Adrenal gland (tissue), 9 donors: ENCODE measurements at regions not wholly inside any gene's neighbourhood (a gene's known extent, or its start where the extent isn't known, plus 50 kb on each side); places are given as distances from the start of the nearest gene placed in this dataset.

Source experiments
- DNase-seq, 7 donors: peaks; one replicate each; pipeline ENCODE4 v3.0.0-alpha.2; 2019 to 2020
- H3K27ac ChIP-seq, 5 donors: fragments of 200-600 bp; sonication (generic) in 4 of 5; 1 replicate in 3 of 5; 2 replicates in 2 of 5; pipeline versions ENCODE4 v1.5.1 to v1.8.0; 2016 to 2020; ENCODE audit warnings: mild to moderate bottlenecking in 1 of 5
- H3K27me3 ChIP-seq: fragments of 200-600 bp; 2 replicates; pipeline ENCODE4 v1.8.0; 2021
- H3K36me3 ChIP-seq, 2 donors: fragments of 200-600 bp; replicated peaks in 1 of 2; 1 replicate in 1 of 2; 2 replicates in 1 of 2; pipeline versions ENCODE4 v1.5.1 to v1.8.0; 2018 to 2022
- H3K4me1 ChIP-seq, 2 donors: fragments of 200-600 bp; replicated peaks in 1 of 2; 1 replicate in 1 of 2; 2 replicates in 1 of 2; pipeline versions ENCODE4 v1.5.1 to v1.8.0; 2018 to 2021
- H3K4me3 ChIP-seq, 4 donors: fragments of 200-600 bp; sonication (generic) in 3 of 4; one replicate each; pipeline ENCODE4 v1.5.1; 2016 to 2018
- H3K9me3 ChIP-seq, 3 donors: fragments of 200-600 bp; sonication (generic) in 1 of 3; replicated peaks in 1 of 3; 1 replicate in 2 of 3; 2 replicates in 1 of 3; pipeline versions ENCODE4 v1.5.1 to v1.8.0; 2016 to 2021
- POLR2A ChIP-seq, 2 donors: fragments of 450-650 bp; IDR thresholded peaks; one replicate each; pipeline ENCODE4 v1.6.1; 2017; ENCODE audit warnings: antibody characterized with exemption in 2 of 2, mild to moderate bottlenecking in 2 of 2, moderate library complexity in 1 of 2
- WGBS, 4 donors: extraction: QIAGEN DNeasy Blood & Tissue Kit in 2 of 4; methylation state at CpG; one replicate each; pipeline versions ENCODE4 v1.1.5 to v1.1.7; 2013 to 2017; 5-methylcytosine and 5-hydroxymethylcytosine counted together
- intact Hi-C, 2 donors: fragments of 100-400 bp; cut with DNase I; formaldehyde crosslinking; loops; one replicate each; pipeline versions ENCODE4 v1.14.1 to v1.15.0; 2022 to 2023
- TF ChIP-seq, protein P1 (sequence below), 6 experiments: fragments of 450-650 bp in 4 of 6; fragments of 200-600 bp in 2 of 6; sonication (generic) in 1 of 6; IDR thresholded peaks; 1 replicate in 5 of 6; 2 replicates in 1 of 6; pipeline versions ENCODE4 v1.5.1 to v1.8.0; 2016 to 2021; ENCODE audit warnings: antibody characterized with exemption in 6 of 6, mild to moderate bottlenecking in 2 of 6, moderate library complexity in 1 of 6
- donor health status: healthy with polysubstance abuse.
- donor health status: Bipolar disorder and iron deficiency.
- donor health status: DM: yes; HTN: yes; CAD: no.
- donor health status: DM: no; HTN: no; CAD: no.
- donor health status: DM: no; HTN: no; CAD: no.

DNA sequence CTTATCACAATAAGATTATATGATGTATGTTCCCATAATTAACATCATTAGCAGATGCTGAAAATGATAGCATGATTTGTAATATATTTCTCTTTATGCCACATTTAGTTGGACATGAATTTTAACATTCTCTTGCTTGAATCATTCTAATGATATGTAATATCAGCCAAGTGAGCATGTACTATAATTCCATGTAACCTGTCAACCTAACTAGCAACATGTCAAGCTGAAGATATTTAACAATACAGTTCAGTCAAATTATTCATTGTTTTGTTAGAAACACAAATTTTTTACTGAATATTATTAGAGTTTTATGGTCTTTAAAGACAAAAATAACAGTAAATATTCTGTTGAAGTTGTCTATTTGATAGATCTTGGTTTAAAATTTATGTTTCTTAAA lies 920.4 kb upstream of the PCDH10 start:
- H3K36me3 ChIP-seq, result no peaks in the 10 kb centered on the region
- no peak for TF ChIP-seq POLR2A (IDR thresholded peaks at IDR 0.05)
- TF ChIP-seq, protein P1, sequence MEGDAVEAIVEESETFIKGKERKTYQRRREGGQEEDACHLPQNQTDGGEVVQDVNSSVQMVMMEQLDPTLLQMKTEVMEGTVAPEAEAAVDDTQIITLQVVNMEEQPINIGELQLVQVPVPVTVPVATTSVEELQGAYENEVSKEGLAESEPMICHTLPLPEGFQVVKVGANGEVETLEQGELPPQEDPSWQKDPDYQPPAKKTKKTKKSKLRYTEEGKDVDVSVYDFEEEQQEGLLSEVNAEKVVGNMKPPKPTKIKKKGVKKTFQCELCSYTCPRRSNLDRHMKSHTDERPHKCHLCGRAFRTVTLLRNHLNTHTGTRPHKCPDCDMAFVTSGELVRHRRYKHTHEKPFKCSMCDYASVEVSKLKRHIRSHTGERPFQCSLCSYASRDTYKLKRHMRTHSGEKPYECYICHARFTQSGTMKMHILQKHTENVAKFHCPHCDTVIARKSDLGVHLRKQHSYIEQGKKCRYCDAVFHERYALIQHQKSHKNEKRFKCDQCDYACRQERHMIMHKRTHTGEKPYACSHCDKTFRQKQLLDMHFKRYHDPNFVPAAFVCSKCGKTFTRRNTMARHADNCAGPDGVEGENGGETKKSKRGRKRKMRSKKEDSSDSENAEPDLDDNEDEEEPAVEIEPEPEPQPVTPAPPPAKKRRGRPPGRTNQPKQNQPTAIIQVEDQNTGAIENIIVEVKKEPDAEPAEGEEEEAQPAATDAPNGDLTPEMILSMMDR (IDR thresholded peaks at IDR 0.05), result no peak

DNA sequence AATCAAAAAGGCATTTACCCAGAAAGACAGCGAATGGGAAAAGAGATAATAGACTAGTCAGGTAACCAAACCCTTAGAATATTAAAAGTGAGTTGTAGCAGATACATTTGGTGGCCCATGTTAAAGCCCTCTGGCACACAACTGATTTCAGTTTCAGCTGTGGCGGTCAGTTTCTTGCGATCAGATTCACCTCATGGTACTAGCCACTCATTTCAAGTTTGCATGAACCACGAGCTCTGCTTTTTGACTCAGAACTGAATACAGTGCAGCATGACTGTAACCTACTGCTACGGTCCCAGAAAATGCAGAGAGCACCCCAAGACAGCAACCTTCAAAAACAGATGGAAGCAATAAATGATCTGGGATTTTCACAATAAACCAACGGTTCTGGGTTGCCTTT lies 919.1 kb upstream of the PCDH10 start:
- intact Hi-C loops, result no loop called here

More for the DNA sequence above, 920.4 kb upstream of the PCDH10 start:
- H3K9me3 ChIP-seq, result no peaks in the 10 kb centered on the region
- no peak overlapping the region for H3K27ac ChIP-seq
- H3K4me3 ChIP-seq, result no peak overlapping the region
- intact Hi-C loops, result no loop called here
- no peaks in the 10 kb centered on the region for H3K27me3 ChIP-seq
- DNase-seq, result no peak
- no peaks in the 10 kb centered on the region for H3K4me1 ChIP-seq

DNA sequence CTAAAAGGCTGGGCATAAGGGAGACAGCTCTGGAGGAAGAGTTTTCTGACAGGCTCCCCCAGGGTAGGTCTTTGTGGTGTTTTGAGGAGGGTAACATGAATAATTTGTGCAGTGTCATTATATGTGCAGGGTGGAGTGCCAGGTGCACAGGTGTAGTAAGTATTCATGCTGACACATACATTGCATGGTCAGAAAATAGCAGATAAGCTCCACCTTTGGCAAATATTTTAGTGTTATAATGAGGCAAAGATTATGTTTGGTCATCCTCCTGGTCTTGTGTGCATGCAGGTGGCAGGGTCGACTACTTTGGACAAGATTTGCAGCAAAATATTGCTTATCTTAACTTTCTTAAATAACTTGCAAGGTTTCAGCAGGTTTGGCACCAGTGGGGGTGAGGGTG lies 910.4 kb upstream of the PCDH10 start:
- no peaks in the 10 kb centered on the region for H3K36me3 ChIP-seq
- no peaks in the 10 kb centered on the region for H3K9me3 ChIP-seq
- H3K4me1 ChIP-seq, result no peaks in the 10 kb centered on the region
- no peak overlapping the region for H3K4me3 ChIP-seq
- intact Hi-C loops, result no loop called here
- 76 to 100% (median 87%) methylated on average over 1 of the region's 1 CpG for WGBS, 4 donors
- no peak for DNase-seq
- TF ChIP-seq POLR2A (IDR thresholded peaks at IDR 0.05), result no peak
- TF ChIP-seq, protein P1 (IDR thresholded peaks at IDR 0.05), result no peak
- H3K27me3 ChIP-seq, result no peaks in the 10 kb centered on the region
- no peak overlapping the region for H3K27ac ChIP-seq

More for the DNA sequence above, 919.1 kb upstream of the PCDH10 start:
- Histone ChIP-seq H3K27me3 (no peaks in the 10 kb centered on the region), H3K27ac (no peak overlapping the region), H3K9me3 (no peaks in the 10 kb centered on the region), H3K36me3 (no peaks in the 10 kb centered on the region), H3K4me1 (no peaks in the 10 kb centered on the region), H3K4me3 (no peak overlapping the region)
- TF ChIP-seq, protein P1 (IDR thresholded peaks at IDR 0.05), result no peak
- TF ChIP-seq POLR2A (IDR thresholded peaks at IDR 0.05), result no peak
- DNase-seq, result no peak
- WGBS, 4 donors, result 82 to 86% (median 84%) methylated on average over 6 of the region's 6 CpGs

DNA sequence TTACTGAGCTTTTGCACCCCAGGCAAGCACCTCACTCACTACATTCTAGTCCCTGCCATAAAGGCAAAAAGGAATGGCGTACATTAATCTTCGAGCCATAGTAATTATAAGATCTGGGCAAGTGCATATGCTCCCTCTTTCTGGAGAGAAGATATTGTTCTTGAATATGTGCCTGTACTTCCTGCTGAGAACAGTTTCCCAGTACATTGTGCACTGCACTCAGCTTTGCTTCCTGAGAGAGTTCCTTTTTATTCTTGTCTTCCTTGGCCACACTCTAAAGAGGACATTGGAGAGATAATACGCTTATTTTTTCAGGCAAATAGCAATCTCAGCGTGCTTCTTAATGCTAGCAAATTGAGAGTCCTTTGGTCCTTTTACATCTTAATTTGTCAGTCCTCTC lies 909.0 kb upstream of the PCDH10 start:
- no peaks in the 10 kb centered on the region for H3K9me3 ChIP-seq
- WGBS, 4 donors, result 56 to 74% (median 67%) methylated on average over 3 to 4 of the region's 4 CpGs

More for the DNA sequence above, 909.0 kb upstream of the PCDH10 start:
- Histone ChIP-seq H3K27me3 (no peaks in the 10 kb centered on the region), H3K4me1 (no peaks in the 10 kb centered on the region), H3K36me3 (no peaks in the 10 kb centered on the region), H3K4me3 (no peak overlapping the region), H3K27ac (no peak overlapping the region)
- intact Hi-C loops, result no loop called here
- TF ChIP-seq POLR2A (IDR thresholded peaks at IDR 0.05), result no peak
- TF ChIP-seq, protein P1 (IDR thresholded peaks at IDR 0.05), result no peak
- no peak for DNase-seq
